NCI-H1436 (cell line): ENCODE measurements at regions not wholly inside any gene's neighbourhood (a gene's known extent, or its start where the extent isn't known, plus 50 kb on each side); places are given as distances from the start of the nearest gene placed in this dataset.
"Not testable (repeated sequence)": the region's sequence is repeated elsewhere in the genome, so short reads cannot be mapped to it uniquely, and the experiment has no call there.

Source experiments
- DNase-seq: peaks from one replicate; lab custom pipeline; 2025; lab: John Stamatoyannopoulos, UW

- DNase-seq: no peak
Observed at GRCh38 chr20:48154040-48154765, 368.9 kb upstream of the SULF2 start.

DNA sequence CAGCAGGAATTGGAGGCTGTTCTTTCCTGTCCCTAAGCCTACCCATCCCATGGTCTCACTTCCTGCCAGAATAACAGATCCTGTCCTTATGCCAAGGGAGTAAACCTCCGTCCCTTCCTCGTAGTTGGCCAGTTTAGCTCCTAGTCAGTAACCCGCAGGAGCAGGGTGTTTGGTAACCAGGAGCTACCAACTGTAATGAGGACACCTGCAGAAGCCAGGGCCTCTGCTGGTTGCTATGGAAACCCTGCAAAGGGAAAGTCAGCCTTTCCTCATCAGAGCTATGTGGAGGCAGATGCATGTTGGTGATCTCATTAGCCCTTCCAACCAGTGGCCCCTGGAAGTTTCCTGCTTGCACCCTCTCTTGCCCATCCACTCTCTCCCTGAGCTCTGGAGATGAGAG lies 368.2 kb upstream of the SULF2 start:
- DNase-seq: no peak

GRCh38 chr20:48153103-48153502 lies 367.8 kb upstream of the SULF2 start:
- no peak for DNase-seq

- DNase-seq: no peak
Observed at GRCh38 chr20:48150568-48150967, 365.3 kb upstream of the SULF2 start.

DNA sequence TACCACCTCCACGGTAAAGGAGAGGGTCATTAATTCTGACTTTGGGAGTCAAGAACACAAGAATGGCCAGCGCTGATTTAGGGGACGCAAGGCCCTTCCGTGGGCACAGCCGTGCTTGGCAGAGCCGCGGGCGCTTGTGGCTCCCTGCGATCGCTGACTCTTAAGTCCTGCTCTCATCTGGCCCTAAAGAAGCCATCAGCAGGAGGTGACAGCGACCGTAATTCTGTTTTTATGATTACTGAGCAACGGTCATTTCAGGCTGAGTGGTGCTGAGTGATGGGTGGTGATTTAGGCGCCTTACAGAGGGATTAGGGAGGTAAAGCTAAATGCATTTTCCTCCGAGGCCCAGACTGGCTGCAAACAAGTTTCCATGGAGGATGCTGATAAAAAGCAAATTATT lies 364.6 kb upstream of the SULF2 start:
- DNase-seq: no peak

GRCh38 chr20:48148916-48149672 lies 363.8 kb upstream of the SULF2 start:
- no peak for DNase-seq

DNA sequence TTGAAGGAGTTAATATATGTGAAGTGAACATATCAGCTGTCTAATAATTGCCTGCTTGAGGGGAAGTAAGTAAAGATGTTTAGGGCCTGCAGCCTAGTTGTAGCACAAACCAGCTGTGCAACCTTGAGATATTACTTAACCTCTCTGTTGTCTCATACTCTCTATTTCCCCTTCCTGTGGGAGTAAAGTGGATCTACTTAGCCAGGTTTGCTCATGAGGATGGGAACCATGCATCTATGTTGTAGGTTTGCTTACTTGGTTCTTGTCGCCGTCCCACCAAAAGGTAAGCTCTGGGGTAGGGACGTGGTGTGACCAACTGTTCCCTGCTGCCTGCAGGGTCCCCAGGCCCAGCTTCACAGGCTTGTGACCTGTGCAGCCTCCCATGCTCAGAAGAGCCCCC lies 362.7 kb upstream of the SULF2 start:
- DNase-seq: no peak

GRCh38 chr20:48147311-48147710 lies 362.0 kb upstream of the SULF2 start:
- DNase-seq: no peak

GRCh38 chr20:48146877-48147276 lies 361.6 kb upstream of the SULF2 start:
- no peak for DNase-seq

DNA sequence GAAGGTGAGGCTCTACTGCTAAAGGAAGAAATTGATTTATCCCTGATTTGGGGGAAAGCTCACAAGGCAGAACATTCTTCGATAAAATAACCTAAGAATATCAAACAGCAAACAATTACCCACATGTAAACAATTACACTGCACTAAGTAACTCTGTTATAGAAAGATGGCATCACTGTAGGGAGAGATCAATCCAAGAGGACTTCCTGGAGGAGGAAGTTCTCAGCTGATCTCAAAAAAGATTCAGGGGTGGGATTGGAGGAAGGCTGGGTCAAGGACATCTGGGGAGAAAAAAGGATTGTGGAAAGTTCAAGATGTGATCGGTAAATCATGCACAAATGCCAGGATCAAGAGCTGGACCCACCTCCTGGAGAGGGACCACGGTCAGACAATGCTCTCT lies 361.0 kb upstream of the SULF2 start:
- DNase-seq: no peak

GRCh38 chr20:48143435-48144081 lies 358.3 kb upstream of the SULF2 start:
- no peak for DNase-seq

- no peak for DNase-seq
Observed at GRCh38 chr20:48142516-48142773, 357.2 kb upstream of the SULF2 start.

GRCh38 chr20:48141660-48142515 lies 356.6 kb upstream of the SULF2 start:
- DNase-seq: no peak

GRCh38 chr20:48139262-48140041 lies 354.2 kb upstream of the SULF2 start:
- DNase-seq: no peak

DNA sequence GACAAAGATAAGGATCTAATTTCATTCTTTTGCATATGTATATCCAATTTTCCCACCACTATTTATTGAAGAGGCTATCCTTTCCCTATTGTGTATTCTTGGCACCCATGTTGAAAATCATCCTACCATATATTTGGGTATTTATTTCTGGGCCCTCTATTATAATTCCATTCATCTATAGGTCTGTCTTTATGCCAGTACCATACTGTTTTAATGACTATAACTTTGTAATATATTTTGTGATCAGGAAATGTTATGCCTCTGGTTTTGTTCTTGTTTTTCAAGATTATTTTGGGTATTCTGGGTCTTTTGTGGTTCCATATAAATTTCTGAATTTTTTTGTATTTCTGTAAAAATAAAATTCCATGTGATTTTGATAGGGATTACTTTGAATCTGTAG lies 347.6 kb upstream of the SULF2 start:
- no peak for DNase-seq

- DNase-seq: no peak
Observed at GRCh38 chr20:48131581-48131980, 346.3 kb upstream of the SULF2 start.

GRCh38 chr20:48129345-48129942 lies 344.2 kb upstream of the SULF2 start:
- no peak for DNase-seq

DNA sequence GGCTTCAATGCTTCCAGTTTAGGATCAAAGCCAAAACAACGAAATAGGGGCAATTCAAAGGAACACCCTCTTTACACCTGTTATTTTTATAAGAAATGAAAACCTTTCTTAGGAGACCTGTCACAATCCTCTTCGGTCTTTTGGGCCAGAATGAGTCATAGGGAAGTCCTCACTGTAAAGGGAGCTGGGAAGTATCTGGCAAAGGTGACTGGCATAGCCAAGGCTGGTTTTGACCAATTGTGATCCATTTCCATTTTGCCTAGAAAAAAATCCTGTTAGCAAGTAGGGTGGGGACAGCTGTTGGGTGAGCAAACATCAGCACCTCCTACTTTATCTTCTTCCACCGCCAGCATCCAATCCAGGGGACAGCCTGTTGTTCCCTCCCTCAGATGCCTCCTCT lies 343.2 kb upstream of the SULF2 start:
- no peak for DNase-seq

GRCh38 chr20:48127964-48128363 lies 342.7 kb upstream of the SULF2 start:
- DNase-seq: not testable (repeated sequence)

GRCh38 chr20:48127133-48127532 lies 341.9 kb upstream of the SULF2 start:
- DNase-seq: not testable (repeated sequence)

DNA sequence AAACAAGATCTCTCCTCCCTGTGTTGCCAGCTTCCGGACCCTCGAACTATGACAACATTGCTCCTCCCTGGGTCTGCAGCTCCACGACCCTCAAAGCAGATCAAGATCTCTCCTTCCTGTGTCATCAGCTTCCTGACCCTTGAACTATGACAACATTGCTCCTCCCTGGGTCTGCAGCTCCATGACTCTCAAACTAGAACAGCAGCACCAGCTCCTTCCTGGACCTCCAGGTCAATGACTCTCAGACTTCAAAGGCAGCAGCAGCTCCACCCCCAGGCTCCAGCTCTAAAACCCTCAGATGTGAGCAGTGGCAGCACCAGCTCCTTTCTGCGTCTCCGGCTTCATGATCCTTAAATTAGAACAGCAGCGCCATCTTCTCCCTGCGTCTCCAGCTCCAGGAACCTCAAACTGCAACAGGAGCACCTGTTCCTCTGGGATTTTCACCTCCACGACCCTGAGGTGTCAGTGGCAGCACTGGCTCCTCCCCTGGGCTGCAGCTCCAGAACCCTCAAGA lies 341.0 kb upstream of the SULF2 start:
- no peak for DNase-seq
